ENCODE measurements at regions not wholly inside any gene's neighbourhood (a gene's known extent, or its start where the extent isn't known, plus 50 kb on each side); places are given as distances from the start of the nearest gene placed in this dataset.

DNA sequence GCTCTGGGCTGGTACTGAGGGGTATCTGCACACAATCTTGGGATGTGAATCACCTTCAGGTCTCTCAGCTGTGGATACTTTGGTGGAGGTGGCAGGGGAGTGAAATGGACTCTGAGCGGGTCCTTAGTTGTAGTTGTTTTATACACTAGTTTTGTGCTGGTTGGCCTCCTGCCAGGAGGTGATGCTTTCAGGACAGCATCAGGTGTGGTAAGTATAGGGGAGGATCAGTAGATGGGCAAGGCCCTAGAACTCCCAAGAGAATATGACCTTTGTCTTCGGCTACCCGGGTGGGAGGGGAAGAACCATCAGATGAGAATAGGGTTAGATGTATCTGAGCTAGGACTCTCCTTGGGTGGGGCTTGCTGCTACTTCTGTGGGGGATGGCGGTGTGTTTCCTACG lies 2284.3 kb upstream of the PCDH20 start:
- TF ChIP-seq, protein P1, sequence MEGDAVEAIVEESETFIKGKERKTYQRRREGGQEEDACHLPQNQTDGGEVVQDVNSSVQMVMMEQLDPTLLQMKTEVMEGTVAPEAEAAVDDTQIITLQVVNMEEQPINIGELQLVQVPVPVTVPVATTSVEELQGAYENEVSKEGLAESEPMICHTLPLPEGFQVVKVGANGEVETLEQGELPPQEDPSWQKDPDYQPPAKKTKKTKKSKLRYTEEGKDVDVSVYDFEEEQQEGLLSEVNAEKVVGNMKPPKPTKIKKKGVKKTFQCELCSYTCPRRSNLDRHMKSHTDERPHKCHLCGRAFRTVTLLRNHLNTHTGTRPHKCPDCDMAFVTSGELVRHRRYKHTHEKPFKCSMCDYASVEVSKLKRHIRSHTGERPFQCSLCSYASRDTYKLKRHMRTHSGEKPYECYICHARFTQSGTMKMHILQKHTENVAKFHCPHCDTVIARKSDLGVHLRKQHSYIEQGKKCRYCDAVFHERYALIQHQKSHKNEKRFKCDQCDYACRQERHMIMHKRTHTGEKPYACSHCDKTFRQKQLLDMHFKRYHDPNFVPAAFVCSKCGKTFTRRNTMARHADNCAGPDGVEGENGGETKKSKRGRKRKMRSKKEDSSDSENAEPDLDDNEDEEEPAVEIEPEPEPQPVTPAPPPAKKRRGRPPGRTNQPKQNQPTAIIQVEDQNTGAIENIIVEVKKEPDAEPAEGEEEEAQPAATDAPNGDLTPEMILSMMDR (IDR thresholded peaks at IDR 0.05; ENCODE audit: insufficient read depth, low read depth, low read length, missing control alignments), result no peak
- DNase-seq (ENCODE audit: low read depth), result no peak
- no peak overlapping the region for H3K4me3 ChIP-seq (ENCODE audit: low read depth, low read length)

DNA sequence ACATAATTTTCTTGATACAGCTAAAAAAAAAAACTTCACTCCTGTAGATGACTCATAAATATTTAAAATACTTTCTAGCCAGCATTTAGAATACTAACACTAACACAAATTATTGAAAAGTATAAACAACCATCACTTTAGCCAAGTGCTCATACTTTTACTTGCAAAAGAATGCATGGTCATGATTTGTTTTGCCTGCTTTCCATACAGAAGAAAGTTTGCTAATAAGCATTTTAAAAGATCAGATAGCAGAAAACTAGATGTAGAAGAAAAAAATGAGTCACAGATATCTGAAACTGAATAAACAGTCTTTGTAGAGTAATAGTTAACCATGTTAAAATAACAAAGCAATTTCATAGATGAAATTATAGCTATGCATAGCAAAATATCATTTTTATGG lies 2280.4 kb upstream of the PCDH20 start:
- TF ChIP-seq, protein P1 (IDR thresholded peaks at IDR 0.05; ENCODE audit: insufficient read depth, low read depth, low read length, missing control alignments), result no peak
- H3K4me3 ChIP-seq (ENCODE audit: low read depth, low read length), result no peak overlapping the region
- DNase-seq (ENCODE audit: low read depth), result no peak

DNA sequence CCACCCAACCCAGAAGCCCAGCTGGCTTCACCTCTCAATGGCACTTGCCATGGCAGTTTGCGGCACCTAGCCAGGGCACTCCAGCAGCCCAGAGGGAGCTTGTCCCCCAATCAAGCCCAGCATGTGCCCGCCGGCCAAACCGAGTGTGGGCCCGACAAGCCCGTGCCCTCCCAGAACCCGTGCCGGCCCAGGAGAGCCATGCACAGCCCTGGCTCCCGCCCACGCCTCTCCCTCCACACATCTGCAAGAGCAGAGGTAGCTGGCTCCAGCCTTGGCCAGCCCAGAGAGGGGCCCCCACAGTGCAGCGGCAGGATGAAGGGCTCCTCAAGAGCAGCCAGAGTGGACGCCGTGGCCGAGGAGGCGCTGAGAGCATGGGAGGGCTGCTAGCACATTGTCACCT lies 2278.0 kb upstream of the PCDH20 start:
- TF ChIP-seq, protein P1 (IDR thresholded peaks at IDR 0.05; ENCODE audit: insufficient read depth, low read depth, low read length, missing control alignments), result no peak
- H3K4me3 ChIP-seq (ENCODE audit: low read depth, low read length), result no peak overlapping the region
- no peak for DNase-seq (ENCODE audit: low read depth)

DNA sequence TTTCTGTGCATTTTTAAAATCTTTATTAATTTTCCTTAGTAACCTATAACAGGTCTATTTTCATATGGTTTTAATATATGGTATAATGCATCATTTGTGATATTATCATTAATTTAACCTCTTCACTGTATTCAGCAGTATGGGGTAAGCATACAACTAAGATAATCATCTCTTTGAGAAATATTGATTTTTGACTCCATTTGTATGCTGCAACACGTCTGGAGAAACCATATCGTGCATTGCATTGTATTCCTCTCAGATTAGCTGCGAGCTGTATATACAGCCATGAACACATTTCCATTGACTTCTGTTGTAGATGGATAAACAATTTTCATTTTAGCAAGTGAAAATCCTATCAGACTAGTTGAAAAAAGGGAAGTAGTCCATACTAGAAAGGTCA lies 2275.8 kb upstream of the PCDH20 start:
- TF ChIP-seq, protein P1 (IDR thresholded peaks at IDR 0.05; ENCODE audit: insufficient read depth, low read depth, low read length, missing control alignments), result no peak
- DNase-seq (ENCODE audit: low read depth), result no peak
- no peak overlapping the region for H3K4me3 ChIP-seq (ENCODE audit: low read depth, low read length)

DNA sequence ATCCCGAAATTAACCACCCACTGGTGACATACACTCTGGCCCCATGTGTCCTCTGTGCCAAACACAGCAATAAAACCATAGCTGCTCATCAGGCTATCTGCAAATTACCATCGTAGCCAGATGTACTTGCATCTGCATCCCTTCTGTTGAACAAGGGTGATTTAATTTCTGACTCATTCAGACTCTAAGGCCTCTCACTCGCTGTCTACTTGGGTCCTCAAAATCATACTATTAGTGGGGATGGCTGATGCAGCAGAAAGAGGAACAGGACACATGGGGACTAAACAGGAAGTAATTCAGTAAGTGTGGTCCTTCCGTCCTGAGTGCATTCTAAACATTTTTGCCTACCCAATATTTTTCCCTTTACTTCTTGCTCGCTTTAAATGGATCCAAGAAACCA lies 2275.0 kb upstream of the PCDH20 start:
- TF ChIP-seq, protein P1 (IDR thresholded peaks at IDR 0.05; ENCODE audit: insufficient read depth, low read depth, low read length, missing control alignments), result no peak
- DNase-seq (ENCODE audit: low read depth), result no peak
- no peak overlapping the region for H3K4me3 ChIP-seq (ENCODE audit: low read depth, low read length)

DNA sequence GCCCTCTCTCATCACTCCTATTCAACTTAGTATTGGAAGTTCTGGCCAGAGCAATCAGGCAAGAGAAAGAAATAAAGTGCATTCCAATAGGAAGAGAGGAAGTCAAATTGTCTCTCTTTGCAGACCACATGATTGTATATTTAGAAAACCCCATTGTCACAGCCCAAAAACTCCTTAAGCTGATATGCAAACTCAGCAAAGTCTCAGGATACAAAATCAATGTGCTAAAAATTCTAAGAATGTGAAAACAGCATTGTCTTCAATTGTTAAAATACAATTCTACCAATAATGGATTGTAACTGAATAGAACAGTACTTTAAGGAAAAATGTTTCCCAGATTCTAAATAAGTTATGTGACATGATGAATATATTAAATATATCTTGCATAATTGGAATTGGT lies 2269.2 kb upstream of the PCDH20 start:
- no peak overlapping the region for H3K4me3 ChIP-seq (ENCODE audit: low read depth, low read length)
- DNase-seq (ENCODE audit: low read depth), result no peak
- TF ChIP-seq, protein P1 (IDR thresholded peaks at IDR 0.05; ENCODE audit: insufficient read depth, low read depth, low read length, missing control alignments), result no peak

DNA sequence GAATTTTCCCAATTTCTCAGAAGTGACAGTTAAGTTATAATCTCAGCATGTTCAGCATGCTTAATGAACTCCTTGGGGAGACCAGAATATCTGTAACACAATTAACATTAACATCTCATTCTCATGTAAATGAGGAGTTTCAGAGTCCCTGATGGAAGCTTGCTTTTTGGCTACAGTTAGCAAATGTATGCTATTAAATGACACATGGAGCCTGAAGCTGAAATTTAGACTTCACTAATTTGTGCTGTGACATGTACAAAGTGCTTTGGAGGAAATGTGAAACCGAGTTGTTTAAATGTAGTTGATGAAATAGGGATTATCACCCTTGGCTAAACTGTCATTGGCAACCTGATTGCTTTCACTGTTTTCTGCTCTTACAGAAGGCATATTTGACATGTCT lies 2265.1 kb upstream of the PCDH20 start:
- H3K4me3 ChIP-seq (ENCODE audit: low read depth, low read length), result no peak overlapping the region
- TF ChIP-seq, protein P1 (IDR thresholded peaks at IDR 0.05; ENCODE audit: insufficient read depth, low read depth, low read length, missing control alignments), result no peak
- no peak for DNase-seq (ENCODE audit: low read depth)
